PC-3 (cell line): ENCODE measurements at regions not wholly inside any gene's neighbourhood (a gene's known extent, or its start where the extent isn't known, plus 50 kb on each side); places are given as distances from the start of the nearest gene placed in this dataset.

Experiments
- ATAC-seq: fragments of 200-7000 bp; cut with Tn5 transposase; 2 replicates; pipeline ENCODE4 v1.9.1; 2020; ENCODE audit warnings: mild to moderate bottlenecking, moderate library complexity
- BruUV-seq: library from RNA; stranded (reverse); fragments of 400-500 nt; replicated peaks from 2 replicates; lab custom pipeline; 2021; lab: Mats Ljungman, UMichigan
- CTCF ChIA-PET: fragments of 300-600 bp; sonication (Branson Sonifier 250); formaldehyde crosslinking; loops from one replicate; lab custom pipeline; 2022; ENCODE audit warnings: antibody characterized with exemption; lab: Charles Lee
- POLR2A ChIA-PET: fragments of 300-600 bp; sonication (Branson Sonifier 250); formaldehyde crosslinking; loops from one replicate; lab custom pipeline; 2022; ENCODE audit warnings: antibody characterized with exemption; ENCODE audit not compliant: unreplicated experiment; lab: Charles Lee
- DNase-seq: peaks from one replicate; pipeline ENCODE4 v3.0.0-alpha.2; 2015
- H2AFZ ChIP-seq: fragments of 300-600 bp; sonication (generic); 2 replicates; pipeline ENCODE4 v1.6.0; 2016; ENCODE audit warnings: antibody characterized with exemption, low read length
- H3F3A ChIP-seq: fragments of 300-600 bp; sonication (generic); one replicate; pipeline ENCODE4 v1.6.0; 2017; ENCODE audit warnings: antibody characterized with exemption, low read length, control low read depth, mild to moderate bottlenecking; ENCODE audit not compliant: unreplicated experiment
- H3K27ac ChIP-seq: fragments of 300-600 bp; sonication (generic); 2 replicates; pipeline ENCODE4 v1.5.1; 2016; ENCODE audit warnings: mild to moderate bottlenecking, low read length
- H3K27me3 ChIP-seq: fragments of 300-600 bp; sonication (generic); 2 replicates; pipeline ENCODE4 v1.6.1; 2016; ENCODE audit warnings: low read length, mixed read lengths
- H3K36me3 ChIP-seq: fragments of 300-600 bp; sonication (generic); 2 replicates; pipeline ENCODE4 v1.6.1; 2016; ENCODE audit warnings: low read depth, mixed run types, low read length, mixed read lengths
- H3K4me1 ChIP-seq: fragments of 300-600 bp; sonication (generic); 2 replicates; pipeline ENCODE4 v1.5.1; 2016; ENCODE audit warnings: low read length; ENCODE audit not compliant: insufficient read depth
- H3K4me2 ChIP-seq: fragments of 300-600 bp; sonication (generic); 2 replicates; pipeline ENCODE4 v1.6.0; 2016; ENCODE audit warnings: low read length
- H3K4me3 ChIP-seq: fragments of 300-600 bp; sonication (generic); 2 replicates; pipeline ENCODE4 v1.5.1; 2016; ENCODE audit warnings: mild to moderate bottlenecking, low read length, mixed read lengths
- H3K79me2 ChIP-seq: fragments of 300-600 bp; sonication (generic); 2 replicates; pipeline ENCODE4 v1.6.1; 2017; ENCODE audit warnings: low read length, mixed read lengths
- H3K9ac ChIP-seq: fragments of 300-600 bp; sonication (generic); 2 replicates; pipeline ENCODE4 v1.6.0; 2016; ENCODE audit warnings: mild to moderate bottlenecking, low read length
- H3K9me2 ChIP-seq: fragments of 300-600 bp; sonication (generic); replicated peaks from 2 replicates; pipeline ENCODE4 v1.6.1; 2016; ENCODE audit warnings: mixed run types, low read length, mixed read lengths
- H3K9me3 ChIP-seq: fragments of 300-600 bp; sonication (generic); 2 replicates; pipeline ENCODE4 v1.6.1; 2016; ENCODE audit warnings: low read length, mixed read lengths
- H4K20me1 ChIP-seq: fragments of 300-600 bp; sonication (generic); 2 replicates; pipeline ENCODE4 v1.6.1; 2016; ENCODE audit warnings: low read length, mixed read lengths
- CTCF ChIP-seq: fragments of 300-600 bp; sonication (generic); conservative IDR thresholded peaks from 2 replicates; pipeline ENCODE4 v1.5.1; 2017; ENCODE audit warnings: antibody characterized with exemption, low read depth, mild to moderate bottlenecking, low read length
- EZH2 ChIP-seq: fragments of 300-600 bp; sonication (generic); IDR thresholded peaks from one replicate; pipeline ENCODE4 v1.6.1; 2017; ENCODE audit warnings: antibody characterized with exemption, mild to moderate bottlenecking, low read length; ENCODE audit not compliant: unreplicated experiment
- EZH2phosphoT487 ChIP-seq: fragments of 300-600 bp; sonication (generic); IDR thresholded peaks from 2 replicates; pipeline ENCODE4 v1.6.1; 2018; ENCODE audit warnings: mild to moderate bottlenecking, antibody characterized with exemption, low read length, borderline replicate concordance
- intact Hi-C: fragments of 100-400 bp; cut with micrococcal nuclease; formaldehyde crosslinking; loops from 2 replicates; pipeline ENCODE4 v1.9.0; 2023

GRCh38 chr11:45553383-45553936 lies 112.0 kb downstream of the CHST1 start:
- Histone ChIP-seq H3K36me3 (no peaks in the 10 kb centered on the region), H3K27me3 (peaks cover 37% of the 10 kb centered on the region), H3K4me2 (no peak overlapping the region), H3F3A (no peaks in the 10 kb centered on the region), H4K20me1 (no peaks in the 10 kb centered on the region), H3K27ac (no peak overlapping the region), H3K4me3 (no peak overlapping the region), H2AFZ (no peak overlapping the region), H3K79me2 (no peaks in the 10 kb centered on the region), H3K4me1 (no peaks in the 10 kb centered on the region), H3K9me3 (no peaks in the 10 kb centered on the region), H3K9ac (no peak overlapping the region), H3K9me2 (no peaks in the 10 kb centered on the region)
- ATAC-seq = no peak
- TF ChIP-seq EZH2 = no peak
- no peak for TF ChIP-seq CTCF
- no peak for TF ChIP-seq EZH2phosphoT487
- intact Hi-C loops = no loop called here
- CTCF ChIA-PET = no interaction called here
- BruUV-seq = no TSS peak
- DNase-seq = no peak
- POLR2A ChIA-PET = no interaction called here

GRCh38 chr11:45551191-45551713 lies 114.2 kb downstream of the CHST1 start:
- Histone ChIP-seq H3K9me3 (no peaks in the 10 kb centered on the region), H3K36me3 (no peaks in the 10 kb centered on the region), H4K20me1 (no peaks in the 10 kb centered on the region), H3K4me1 (no peaks in the 10 kb centered on the region), H3K9me2 (no peaks in the 10 kb centered on the region), H2AFZ (no peak overlapping the region), H3K27ac (no peak overlapping the region), H3K4me3 (no peak overlapping the region), H3K4me2 (no peak overlapping the region), H3F3A (no peaks in the 10 kb centered on the region), H3K79me2 (no peaks in the 10 kb centered on the region), H3K9ac (no peak overlapping the region), H3K27me3 (peaks cover 32% of the 10 kb centered on the region)
- no peak for ATAC-seq
- no TSS peak for BruUV-seq
- POLR2A ChIA-PET = no interaction called here
- intact Hi-C loops = no loop called here
- CTCF ChIA-PET = no interaction called here
- DNase-seq = no peak
- TF ChIP-seq CTCF (no peak), EZH2phosphoT487 (no peak), EZH2 (no peak)

GRCh38 chr11:45549257-45549656 lies 116.2 kb downstream of the CHST1 start:
- Histone ChIP-seq H3K79me2 (no peaks in the 10 kb centered on the region), H3K9ac (no peak overlapping the region), H3K27ac (no peak overlapping the region), H2AFZ (no peak overlapping the region), H3K4me3 (no peak overlapping the region), H3K9me2 (no peaks in the 10 kb centered on the region), H4K20me1 (no peaks in the 10 kb centered on the region), H3F3A (no peaks in the 10 kb centered on the region), H3K36me3 (no peaks in the 10 kb centered on the region), H3K4me2 (no peak overlapping the region), H3K27me3 (peaks cover 12% of the 10 kb centered on the region; the same call in 1 of the 2 replicates), H3K4me1 (no peaks in the 10 kb centered on the region), H3K9me3 (no peaks in the 10 kb centered on the region)
- ChIA-PET POLR2A (no interaction called here), CTCF (no interaction called here)
- no peak for DNase-seq
- BruUV-seq = no TSS peak
- intact Hi-C loops = no loop called here
- TF ChIP-seq EZH2phosphoT487 = no peak
- TF ChIP-seq EZH2 = no peak
- TF ChIP-seq CTCF = no peak
- ATAC-seq = no peak
